Progenitor cell of endocrine pancreas (in vitro differentiated cells): ENCODE measurements at regions not wholly inside any gene's neighbourhood (a gene's known extent, or its start where the extent isn't known, plus 50 kb on each side); places are given as distances from the start of the nearest gene placed in this dataset.

Source experiments
- DNase-seq: peaks from one replicate; pipeline ENCODE4 v3.0.0; 2021; ENCODE audit warnings: low spot score; ENCODE audit not compliant: unreplicated experiment
- H3K27ac Mint-ChIP-seq: 2 replicates; pipeline ENCODE4 v1.8.0; 2021; ENCODE audit warnings: mild to moderate bottlenecking, moderate library complexity, mixed read lengths
- H3K27me3 Mint-ChIP-seq: 2 replicates; pipeline ENCODE4 v1.8.0; 2021; ENCODE audit warnings: mixed read lengths
- H3K36me3 Mint-ChIP-seq: 2 replicates; pipeline ENCODE4 v1.8.0; 2022; ENCODE audit warnings: mixed read lengths; ENCODE audit not compliant: insufficient read depth
- H3K4me1 Mint-ChIP-seq: 2 replicates; pipeline ENCODE4 v1.8.0; 2021; ENCODE audit warnings: low read depth, mixed read lengths
- H3K4me3 Mint-ChIP-seq: 2 replicates; pipeline ENCODE4 v1.8.0; 2021; ENCODE audit warnings: low read depth, mild to moderate bottlenecking, moderate library complexity, mixed read lengths
- H3K9me3 Mint-ChIP-seq: 2 replicates; pipeline ENCODE4 v1.8.0; 2021; ENCODE audit warnings: low read depth, mixed read lengths
- CTCF ChIP-seq: fragments of 200-600 bp; sonication (generic); IDR thresholded peaks from one replicate; pipeline ENCODE4 v1.5.0; 2021; ENCODE audit warnings: antibody characterized with exemption, mild to moderate bottlenecking; ENCODE audit not compliant: unreplicated experiment

- no peak for DNase-seq
- peaks cover 3% of the 10 kb centered on the region for H3K27me3 Mint-ChIP-seq
- H3K4me3 Mint-ChIP-seq, result no peak overlapping the region
- TF ChIP-seq CTCF, result no peak
- H3K27ac Mint-ChIP-seq, result no peak overlapping the region
- H3K4me1 Mint-ChIP-seq, result no peaks in the 10 kb centered on the region
- H3K9me3 Mint-ChIP-seq, result no peaks in the 10 kb centered on the region
- no peaks in the 10 kb centered on the region for H3K36me3 Mint-ChIP-seq
Measured at GRCh38 chr9:71504636-71505035, 263.7 kb downstream of the CEMIP2 start.

- Mint-ChIP-seq H3K27ac (no peak overlapping the region), H3K27me3 (no peaks in the 10 kb centered on the region), H3K4me1 (no peaks in the 10 kb centered on the region), H3K36me3 (no peaks in the 10 kb centered on the region), H3K4me3 (no peak overlapping the region), H3K9me3 (no peaks in the 10 kb centered on the region)
- TF ChIP-seq CTCF, result no peak
- no peak for DNase-seq
Measured at GRCh38 chr9:71498691-71499090, 269.6 kb downstream of the CEMIP2 start.

GRCh38 chr9:71490810-71491209, 277.5 kb downstream of the CEMIP2 start:
- no peaks in the 10 kb centered on the region for H3K27me3 Mint-ChIP-seq

GRCh38 chr9:71487061-71487460, 281.3 kb downstream of the CEMIP2 start:
- Mint-ChIP-seq H3K9me3 (no peaks in the 10 kb centered on the region), H3K36me3 (no peaks in the 10 kb centered on the region), H3K4me3 (no peak overlapping the region), H3K4me1 (peaks cover 2% of the 10 kb centered on the region), H3K27ac (no peak overlapping the region), H3K27me3 (no peaks in the 10 kb centered on the region)
- no peak for DNase-seq
- TF ChIP-seq CTCF, result no peak

More at GRCh38 chr9:71490810-71491209, 277.5 kb downstream of the CEMIP2 start:
- no peaks in the 10 kb centered on the region for H3K9me3 Mint-ChIP-seq
- H3K4me1 Mint-ChIP-seq, result peaks cover 2% of the 10 kb centered on the region
- H3K4me3 Mint-ChIP-seq, result no peak overlapping the region
- no peak overlapping the region for H3K27ac Mint-ChIP-seq
- peak; percentile 11 for TF ChIP-seq CTCF
- H3K36me3 Mint-ChIP-seq, result no peaks in the 10 kb centered on the region
- no peak for DNase-seq

GRCh38 chr9:71485326-71485725, 283.0 kb downstream of the CEMIP2 start:
- DNase-seq, result no peak
- no peak for TF ChIP-seq CTCF
- Mint-ChIP-seq H3K9me3 (no peaks in the 10 kb centered on the region), H3K4me1 (peaks cover 2% of the 10 kb centered on the region), H3K27ac (no peak overlapping the region), H3K27me3 (no peaks in the 10 kb centered on the region), H3K36me3 (no peaks in the 10 kb centered on the region), H3K4me3 (no peak overlapping the region)
